ENCODE measurements at regions not wholly inside any gene's neighbourhood (a gene's known extent, or its start where the extent isn't known, plus 50 kb on each side); places are given as distances from the start of the nearest gene placed in this dataset.
"Not testable (repeated sequence)": the region's sequence is repeated elsewhere in the genome, so short reads cannot be mapped to it uniquely, and the experiment has no call there.

- no peak for DNase-seq
These were observed 128.8 kb downstream of the RASSF10 start for GRCh38 chr11:13137844-13138301.

DNA sequence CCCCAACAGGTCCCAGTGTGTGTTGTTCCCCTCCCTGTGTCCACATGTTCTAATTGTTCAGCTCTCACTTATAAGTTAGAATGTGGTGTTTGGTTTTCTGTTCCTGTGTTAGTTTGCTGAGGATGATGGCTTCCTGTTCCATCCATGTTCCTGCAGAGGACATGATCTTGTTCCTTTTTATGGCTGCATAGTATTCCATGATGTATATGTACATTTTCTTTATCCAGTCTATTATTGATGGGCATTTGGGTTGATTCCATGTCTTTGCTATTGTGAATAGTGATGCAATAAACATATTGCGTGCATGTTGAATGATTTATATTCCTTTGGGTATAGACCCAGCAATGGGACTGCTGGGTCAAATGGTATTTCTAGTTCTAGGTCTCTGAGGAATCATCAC lies 130.0 kb downstream of the RASSF10 start:
- not testable (repeated sequence) for DNase-seq

DNA sequence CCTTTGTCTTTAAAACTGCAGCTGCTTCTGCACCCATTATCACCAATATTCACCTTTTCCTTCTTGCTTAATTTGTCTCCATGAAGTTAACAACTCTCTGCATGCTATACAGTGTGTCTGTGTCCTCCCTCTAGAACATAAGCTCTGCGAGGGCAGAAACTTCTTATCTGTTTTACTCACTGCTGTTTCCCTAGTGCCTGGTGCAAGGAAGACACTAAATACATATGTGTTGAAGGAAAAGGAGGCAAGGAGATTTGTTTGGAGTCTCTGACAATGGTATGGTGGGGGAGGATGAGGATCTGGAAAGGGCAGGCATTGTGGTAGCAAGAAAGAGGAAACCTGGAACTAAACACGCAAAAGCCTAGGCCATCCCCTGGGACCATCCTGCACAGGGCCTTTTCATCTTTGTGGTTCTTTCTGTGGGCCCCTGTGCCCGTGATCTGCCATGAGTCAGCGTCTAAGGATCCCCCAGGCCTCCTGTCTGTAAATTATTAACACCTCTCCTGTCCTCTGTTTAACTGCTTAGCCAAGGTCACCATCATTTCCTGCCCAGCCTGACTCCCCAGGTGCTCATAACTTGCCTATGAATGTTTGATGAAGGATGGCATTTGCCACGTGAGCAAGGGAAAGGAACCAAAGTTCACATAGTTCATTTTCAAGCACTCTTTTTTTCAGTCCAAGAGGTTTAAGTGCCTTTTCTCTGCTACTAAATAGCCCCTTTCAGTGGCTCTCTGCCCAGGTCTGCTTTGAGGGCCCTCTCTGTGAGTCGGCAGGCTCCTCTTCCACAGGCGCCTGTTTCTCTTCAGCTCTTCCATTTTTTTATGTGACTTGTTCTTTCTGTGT lies 131.1 kb downstream of the RASSF10 start:
- DNase-seq: no peak

- no peak for DNase-seq
These were observed 131.9 kb downstream of the RASSF10 start for GRCh38 chr11:13140873-13141655.

DNA sequence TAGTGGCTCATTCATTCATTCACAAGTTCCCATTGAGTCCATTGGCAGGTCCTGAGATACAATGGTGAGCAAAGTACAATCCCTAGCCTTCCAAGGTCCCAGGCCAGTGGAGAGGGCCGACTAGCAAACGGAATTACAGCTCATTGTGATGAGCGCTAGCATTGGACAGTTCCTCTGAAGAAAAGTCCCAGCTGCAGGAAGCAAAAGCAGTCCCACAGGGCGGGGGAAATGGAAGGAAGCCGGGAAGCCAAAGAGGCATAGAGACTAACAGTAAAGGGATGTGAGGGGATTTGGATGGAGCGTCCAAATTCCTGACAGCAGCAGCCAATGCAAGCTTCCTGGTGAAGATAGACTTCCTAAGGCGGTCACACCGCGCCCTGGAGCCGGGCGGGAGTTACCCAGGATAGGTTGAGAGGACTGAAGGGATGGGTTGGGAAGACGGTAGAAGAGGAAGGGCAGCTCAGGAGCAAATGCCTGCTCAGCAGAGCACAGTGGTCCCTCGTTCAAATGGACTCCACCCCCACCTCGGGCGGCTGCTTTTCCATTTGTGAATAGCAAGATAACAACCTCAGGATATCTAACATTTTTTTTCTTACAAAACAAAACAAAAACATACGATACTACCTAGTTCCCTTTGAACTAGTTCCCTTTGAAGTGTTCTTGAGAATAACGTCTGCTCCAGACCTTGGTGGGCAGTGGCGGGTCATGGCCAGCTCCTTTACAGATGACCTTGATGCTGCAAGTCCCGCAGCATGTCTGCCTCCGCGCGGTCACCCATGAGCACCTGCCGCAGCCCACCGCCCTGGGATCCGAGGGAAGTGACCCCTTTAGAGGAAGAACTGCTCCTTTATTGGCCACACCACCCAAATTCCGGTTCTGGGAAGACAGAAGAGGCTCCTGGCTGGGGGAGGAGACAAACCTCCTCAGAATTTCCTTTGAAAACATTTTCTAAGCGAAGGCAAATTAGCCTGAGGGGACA lies 132.9 kb downstream of the RASSF10 start:
- no peak for DNase-seq

GRCh38 chr11:13143486-13144297 lies 133.9 kb upstream of the BMAL1 start:
- DNase-seq: no peak

DNA sequence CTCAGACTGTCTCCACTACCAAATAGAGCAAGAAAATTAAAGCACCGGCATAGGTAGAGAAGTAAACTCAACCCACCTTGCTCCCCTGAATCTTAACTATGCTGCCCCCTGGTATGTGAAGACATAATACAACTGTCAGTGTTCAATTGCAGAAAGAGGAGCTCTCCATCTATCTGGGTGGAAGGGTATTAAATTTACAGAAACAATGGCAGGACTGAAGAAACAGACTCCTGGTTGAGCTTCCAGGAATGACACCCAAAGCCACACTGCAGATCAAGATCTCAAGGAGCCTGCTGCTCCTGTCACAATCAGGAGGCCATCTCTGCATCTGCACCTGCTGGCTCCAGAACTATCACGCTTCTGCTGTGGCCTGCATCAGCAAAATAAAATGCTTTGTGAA lies 132.1 kb upstream of the BMAL1 start:
- DNase-seq: no peak

GRCh38 chr11:13149991-13150390 lies 127.6 kb upstream of the BMAL1 start:
- DNase-seq: no peak

- DNase-seq: no peak
These were observed 127.1 kb upstream of the BMAL1 start for GRCh38 chr11:13150487-13150886.

GRCh38 chr11:13152264-13152663 lies 125.3 kb upstream of the BMAL1 start:
- no peak for DNase-seq

DNA sequence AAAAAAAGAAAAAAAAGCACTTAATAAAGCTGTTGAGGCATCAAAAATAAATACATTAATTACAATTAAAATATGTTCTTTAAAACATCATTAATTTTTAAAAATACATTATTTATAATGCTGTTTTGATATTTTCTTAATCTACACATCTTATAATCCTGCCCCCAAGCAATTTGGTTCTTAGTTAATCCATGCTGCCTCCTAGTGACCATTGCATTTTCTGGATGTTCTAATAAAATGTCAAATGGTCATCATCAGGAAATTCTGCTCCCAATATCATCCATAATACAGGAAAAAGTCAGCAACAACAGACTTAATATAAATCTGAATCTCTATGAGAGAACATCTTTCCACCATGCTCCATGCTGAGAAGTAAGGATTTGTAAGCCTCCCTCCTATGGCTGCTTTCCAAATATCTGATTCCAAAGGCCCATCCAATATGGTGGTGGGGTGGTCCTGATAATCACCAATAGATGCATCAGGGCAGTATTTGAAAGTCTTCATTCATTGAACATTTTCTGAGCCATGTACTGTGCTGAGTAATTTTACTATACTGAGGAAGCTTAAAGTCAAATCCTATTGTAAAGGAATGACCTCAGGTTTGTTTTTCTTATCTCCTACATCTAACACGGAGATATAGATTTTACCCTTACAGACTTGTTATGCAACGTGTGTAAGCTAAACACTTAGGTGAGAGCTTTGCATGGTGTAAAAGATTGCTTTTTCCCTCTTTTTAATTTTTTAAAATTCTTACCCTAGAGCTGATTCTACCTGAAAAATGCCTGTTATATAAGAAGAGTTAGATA lies 124.7 kb upstream of the BMAL1 start:
- DNase-seq: no peak

GRCh38 chr11:13154374-13154773 lies 123.2 kb upstream of the BMAL1 start:
- not testable (repeated sequence) for DNase-seq

DNA sequence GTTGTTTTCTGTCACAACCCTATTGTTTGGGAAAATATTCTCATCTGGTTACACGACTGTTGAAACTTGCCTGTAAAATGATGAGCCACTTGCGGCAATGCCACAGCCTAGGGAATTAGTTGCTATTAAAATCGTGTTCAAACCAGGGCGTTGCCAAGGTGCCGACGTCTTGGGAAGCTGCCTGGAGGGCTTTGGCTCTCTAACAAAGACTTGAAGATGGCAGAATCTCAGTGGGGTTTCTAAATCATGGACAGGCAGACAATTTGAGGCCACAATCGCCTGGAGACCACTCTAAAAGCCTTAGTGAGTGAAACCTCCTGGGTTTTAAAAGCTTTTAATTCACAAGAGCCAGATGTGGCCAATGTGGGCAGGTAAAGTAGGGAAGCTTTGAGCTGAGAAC lies 117.2 kb upstream of the BMAL1 start:
- no peak for DNase-seq

DNA sequence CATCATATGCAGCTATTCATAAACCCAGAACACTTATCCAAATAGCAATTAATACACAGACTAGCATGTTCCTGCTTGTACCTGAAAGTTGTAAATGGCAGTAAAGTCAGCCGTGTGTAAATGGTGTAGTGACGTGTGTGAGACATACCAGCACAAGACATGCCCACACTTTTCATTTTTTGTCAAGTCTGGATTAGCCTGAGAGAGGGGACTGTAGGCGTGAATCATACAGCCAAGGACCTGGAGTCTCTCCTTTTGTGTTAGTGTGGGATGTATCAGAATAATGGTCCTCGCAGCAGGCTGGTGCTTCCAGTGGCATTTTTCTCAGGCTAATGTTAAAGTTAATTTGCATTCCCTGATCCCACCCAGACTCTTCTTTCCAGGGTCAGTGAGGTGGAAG lies 116.8 kb upstream of the BMAL1 start:
- DNase-seq: no peak

GRCh38 chr11:13163158-13163557 lies 114.4 kb upstream of the BMAL1 start:
- no peak for DNase-seq

- no peak for DNase-seq
These were observed 111.6 kb upstream of the BMAL1 start for GRCh38 chr11:13166036-13166435.

- DNase-seq: no peak
These were observed 109.3 kb upstream of the BMAL1 start for GRCh38 chr11:13168271-13168670.

DNA sequence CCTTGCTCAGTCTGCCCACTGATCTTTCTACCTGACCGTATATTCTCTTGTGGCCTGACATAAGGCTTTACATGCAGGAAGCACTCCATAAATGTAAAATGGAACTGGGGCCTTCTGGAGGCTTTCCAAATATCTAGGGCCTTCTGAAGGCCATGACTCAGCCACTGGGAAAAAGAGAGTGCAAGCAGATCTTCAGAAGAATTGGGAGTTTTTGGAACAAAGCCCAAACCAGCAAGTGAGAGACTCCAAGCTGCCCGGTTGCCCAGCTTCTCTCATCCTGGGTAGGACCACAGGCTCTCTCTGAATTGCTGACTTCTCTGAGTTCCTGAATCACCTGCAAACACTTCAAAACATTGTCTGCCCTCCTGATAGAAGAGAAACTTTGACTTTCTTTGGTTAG lies 107.9 kb upstream of the BMAL1 start:
- DNase-seq: no peak

DNA sequence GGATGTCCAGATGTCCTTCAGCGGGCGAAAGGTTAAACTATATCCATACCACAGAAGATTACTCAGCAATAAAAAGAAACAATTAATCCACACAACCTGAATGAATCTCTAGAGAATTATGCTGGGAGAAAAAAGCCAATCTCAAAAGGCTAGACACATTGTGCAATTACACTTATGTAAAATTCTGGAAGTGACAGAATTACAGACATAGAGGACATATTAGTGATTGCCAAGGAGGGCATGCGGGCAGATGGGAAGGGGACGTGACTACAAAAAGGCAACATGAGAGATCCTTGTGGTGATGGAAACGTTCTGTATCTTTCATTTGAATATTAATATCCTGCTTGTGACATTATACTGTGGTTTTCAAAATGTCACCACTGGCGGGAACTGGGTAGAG lies 103.5 kb upstream of the BMAL1 start:
- no peak for DNase-seq

DNA sequence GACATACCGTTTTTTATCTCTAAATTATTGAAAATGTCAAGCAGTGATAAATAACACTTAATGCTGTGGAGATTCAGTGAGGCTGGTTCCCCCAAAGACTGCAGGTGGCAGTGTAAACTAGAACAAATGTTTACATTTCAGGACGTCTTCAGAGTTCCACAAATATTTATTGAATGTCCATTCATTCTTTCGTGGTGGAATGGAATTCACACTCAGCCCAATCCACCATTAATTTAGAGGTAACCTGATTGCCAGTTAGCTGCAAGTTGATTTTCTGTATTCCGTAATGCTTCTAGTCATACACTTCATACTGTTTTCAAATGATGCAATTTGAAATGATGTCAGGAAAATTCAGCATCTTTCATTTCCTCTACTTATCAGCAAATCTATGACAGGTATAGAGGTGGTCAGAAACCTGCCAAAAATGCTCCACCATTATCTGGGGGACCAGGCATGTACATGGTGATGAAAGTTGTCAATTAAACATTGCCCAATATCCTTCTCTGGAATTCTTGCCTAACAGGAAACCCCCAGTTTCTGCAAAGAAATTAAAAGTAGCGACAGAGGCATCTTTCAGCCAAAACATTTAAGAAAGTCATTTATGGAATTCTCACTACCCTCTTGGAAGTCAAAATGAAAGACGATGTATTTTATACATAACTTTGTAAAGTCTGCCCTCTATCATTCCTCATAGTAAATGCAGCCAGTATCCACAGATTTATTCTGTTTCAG lies 94.3 kb upstream of the BMAL1 start:
- DNase-seq: peak in 1 of 2 experiments; percentile 41

All from NCI-H2081 (cell line).